Endothelial cell of umbilical vein (primary cell): ENCODE measurements at regions not wholly inside any gene's neighbourhood (a gene's known extent, or its start where the extent isn't known, plus 50 kb on each side); places are given as distances from the start of the nearest gene placed in this dataset.
A peak's percentile ranks its signal among the peaks of the same experiment; 100 is the strongest.

ENCODE experiments used
- BruUV-seq: library from RNA; stranded (reverse); fragments of 400-500 nt; replicated peaks from 2 replicates; lab custom pipeline; 2021; lab: Mats Ljungman, UMichigan
- CTCF ChIA-PET: fragments of 300-600, 350-600 bp; sonication (Branson Sonifier 250); formaldehyde crosslinking; loops from one replicate; lab custom pipeline; 2021; ENCODE audit warnings: antibody characterized with exemption, inconsistent platforms; lab: Charles Lee
- POLR2A ChIA-PET: fragments of 300-600, 350-600 bp; sonication (Branson Sonifier 250); formaldehyde crosslinking; loops from one replicate; lab custom pipeline; 2021; ENCODE audit warnings: antibody characterized with exemption, inconsistent platforms; lab: Charles Lee
- DNase-seq: peaks from one replicate; pipeline ENCODE4 v3.0.0-alpha.2; 2011; ENCODE audit warnings: low read depth, low spot score
- FAIRE-seq: peaks from 2 replicates; lab custom pipeline; 2011; peaks lifted over from hg19 to GRCh38; lab: Jason Lieb, UNC
- H2AFZ ChIP-seq: 2 replicates; pipeline ENCODE4 v1.6.0; 2012; ENCODE audit warnings: low read depth, low read length, control low read depth, inconsistent platforms
- H3K27ac ChIP-seq: 2 replicates; pipeline ENCODE4 v1.5.1; 2011; ENCODE audit warnings: low read depth, mild to moderate bottlenecking, control low read depth, low read length, moderate library complexity; ENCODE audit not compliant: insufficient read depth
- H3K27me3 ChIP-seq, 2 experiments: 2 replicates each; pipeline versions ENCODE4 v1.6.0 to v1.6.1; 2011; ENCODE audit warnings: low read length in 2 of 2, mixed read lengths in 1 of 2; ENCODE audit not compliant: control insufficient read depth in 2 of 2, insufficient read depth in 2 of 2
- H3K36me3 ChIP-seq, 2 experiments: 2 replicates in 1 of 2; 3 replicates in 1 of 2; pipeline ENCODE4 v1.5.1; 2011; ENCODE audit warnings: low read length in 2 of 2, mild to moderate bottlenecking in 1 of 2, moderate library complexity in 1 of 2; ENCODE audit not compliant: control insufficient read depth in 2 of 2, insufficient read depth in 2 of 2; ENCODE audit errors: extremely low read depth in 1 of 2
- H3K4me1 ChIP-seq: 3 replicates; pipeline ENCODE4 v1.5.1; 2011; ENCODE audit warnings: mild to moderate bottlenecking, low read length; ENCODE audit not compliant: control insufficient read depth, insufficient read depth; ENCODE audit errors: extremely low read depth
- H3K4me2 ChIP-seq: 2 replicates; pipeline ENCODE4 v1.6.1; 2011; ENCODE audit warnings: low read length, control low read depth, mixed read lengths; ENCODE audit not compliant: insufficient read depth
- H3K4me3 ChIP-seq, 3 experiments: fragments of 200-600 bp in 1 of 3; sonication (generic), shearing (Covaris generic) in 1 of 3; replicated peaks in 1 of 3; 2 replicates each; pipeline ENCODE4 v1.5.1; 2011 to 2016; ENCODE audit warnings: control low read depth in 3 of 3, low read length in 3 of 3, mild to moderate bottlenecking in 2 of 3, inconsistent platforms in 1 of 3, low read depth in 1 of 3, moderate library complexity in 1 of 3; ENCODE audit not compliant: insufficient read depth in 1 of 3
- H3K79me2 ChIP-seq: 2 replicates; pipeline ENCODE4 v1.6.0; 2012; ENCODE audit warnings: low read length, inconsistent platforms; ENCODE audit not compliant: control insufficient read depth, insufficient read depth
- H3K9ac ChIP-seq: replicated peaks from 2 replicates; pipeline ENCODE3; 2011; ENCODE audit warnings: low read length, control low read depth; ENCODE audit not compliant: insufficient read depth; ENCODE audit errors: extremely low read depth
- H3K9me1 ChIP-seq: replicated peaks from 3 replicates; pipeline ENCODE4 v1.6.0; 2011; ENCODE audit warnings: mild to moderate bottlenecking, low read length; ENCODE audit not compliant: control insufficient read depth, insufficient read depth; ENCODE audit errors: extremely low read depth
- H3K9me3 ChIP-seq: replicated peaks from 2 replicates; pipeline ENCODE4 v1.5.1; 2012; ENCODE audit warnings: low read length, inconsistent platforms; ENCODE audit not compliant: control insufficient read depth, insufficient read depth
- H4K20me1 ChIP-seq: replicated peaks from 2 replicates; pipeline ENCODE3; 2011; ENCODE audit warnings: mild to moderate bottlenecking, low read length; ENCODE audit not compliant: control insufficient read depth, insufficient read depth; ENCODE audit errors: extremely low read depth
- CTCF ChIP-seq, 2 donors: IDR thresholded peaks; 1 replicate in 1 of 2; 2 replicates in 1 of 2; pipeline ENCODE4 v1.5.1; 2011; ENCODE audit warnings: low read length in 2 of 2, mild to moderate bottlenecking in 2 of 2, moderate library complexity in 2 of 2, control low read depth in 1 of 2, inconsistent platforms in 1 of 2, low read depth in 1 of 2; ENCODE audit not compliant: insufficient read depth in 1 of 2; ENCODE audit errors: extremely low read depth in 1 of 2
- JUN ChIP-seq: IDR thresholded peaks from 2 replicates; pipeline ENCODE4 v1.6.1; 2011; ENCODE audit warnings: borderline replicate concordance, low read depth; ENCODE audit not compliant: insufficient read length, insufficient read depth
- MYC ChIP-seq: IDR thresholded peaks from one replicate; pipeline ENCODE4 v1.6.1; 2011; ENCODE audit warnings: mild to moderate bottlenecking, low read depth, low read length
- POLR2AphosphoS5 ChIP-seq: IDR thresholded peaks from 2 replicates; pipeline ENCODE4 v1.6.1; 2012; ENCODE audit warnings: low read depth, mild to moderate bottlenecking, control low read depth, low read length, moderate library complexity; ENCODE audit not compliant: insufficient read depth
- dilution Hi-C: fragments of 300-500 bp; cut with MboI; formaldehyde crosslinking; loops from one replicate; pipeline ENCODE4 v1.15.0; 2019; ENCODE audit warnings: low sequenced_read_pairs; ENCODE audit not compliant: extremely low pct_ligation_motif_present
- intact Hi-C: fragments of 100-400 bp; cut with micrococcal nuclease; formaldehyde crosslinking; loops from one replicate; pipeline ENCODE4 v1.10.0; 2022

DNA sequence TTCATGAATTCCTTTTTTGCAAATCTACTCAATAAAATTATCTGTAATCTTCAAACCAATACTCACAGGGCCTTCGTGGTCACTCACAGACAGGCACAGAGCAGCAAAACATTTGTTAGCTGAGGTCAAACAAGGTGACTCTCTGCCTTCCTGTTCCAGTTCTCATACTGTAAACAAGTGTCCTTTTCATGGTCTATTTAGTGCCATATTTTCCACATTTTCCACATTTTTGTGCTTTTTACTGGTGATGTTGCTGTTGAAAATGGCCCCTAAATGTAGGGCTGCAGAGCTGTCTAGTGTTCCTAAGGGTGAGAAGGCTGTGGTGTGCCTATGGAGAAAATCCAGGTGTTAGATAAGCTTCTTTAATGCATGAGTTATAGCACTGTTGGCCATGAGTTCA, 133.1 kb upstream of the COL21A1 start:
- TF ChIP-seq JUN, result no peak
- TF ChIP-seq POLR2AphosphoS5, result no peak
- Histone ChIP-seq H3K9ac (no peak overlapping the region), H3K36me3 (no peaks in the 10 kb centered on the region), H3K4me1 (no peaks in the 10 kb centered on the region), H2AFZ (peak overlapping the region; percentile 42), H3K27me3 (no peaks in the 10 kb centered on the region), H3K4me3 (no peak overlapping the region), H3K4me2 (no peak overlapping the region), H4K20me1 (no peaks in the 10 kb centered on the region), H3K9me1 (no peaks in the 10 kb centered on the region), H3K27ac (no peak overlapping the region), H3K79me2 (no peaks in the 10 kb centered on the region), H3K9me3 (no peaks in the 10 kb centered on the region)
- no peak for DNase-seq
- dilution Hi-C loops (no loop called here), intact Hi-C loops (no loop called here)
- CTCF ChIA-PET, result interaction anchor here (1.1 to 1.5 kb wide), 3 partner anchors 16 to 19 kb away, joined by 3 to 5 read pairs (median 4); no protein-coding TSS in a partner anchor
- FAIRE-seq, result no peak
- POLR2A ChIA-PET, result no interaction called here
- no TSS peak for BruUV-seq

GRCh38 chr6:56378966-56379585, 131.7 kb upstream of the COL21A1 start:
- Histone ChIP-seq H3K9me3 (no peaks in the 10 kb centered on the region), H3K79me2 (no peaks in the 10 kb centered on the region), H4K20me1 (no peaks in the 10 kb centered on the region), H3K4me3 (no peak overlapping the region), H3K9me1 (no peaks in the 10 kb centered on the region), H3K4me2 (no peak overlapping the region), H3K27me3 (no peaks in the 10 kb centered on the region), H3K4me1 (no peaks in the 10 kb centered on the region), H3K9ac (no peak overlapping the region), H3K36me3 (no peaks in the 10 kb centered on the region), H2AFZ (no peak overlapping the region), H3K27ac (no peak overlapping the region)
- DNase-seq (no peak), FAIRE-seq (no peak)
- dilution Hi-C loops (no loop called here), intact Hi-C loops (no loop called here)
- ChIA-PET CTCF (no interaction called here), POLR2A (no interaction called here)
- BruUV-seq, result no TSS peak
- TF ChIP-seq MYC (no peak), CTCF (IDR thresholded peaks at IDR 0.05; ENCODE audit: extremely low read depth in 1 of 2, insufficient read depth in 1 of 2, low read depth in 1 of 2, low read length in 2 of 2) (no peak)
